ENCODE measurements at regions not wholly inside any gene's neighbourhood (a gene's known extent, or its start where the extent isn't known, plus 50 kb on each side); places are given as distances from the start of the nearest gene placed in this dataset.

- Mint-ChIP-seq H3K9me3 (ENCODE audit: low read depth, unreplicated experiment) (no peaks in the 10 kb centered on the region), H3K4me1 (ENCODE audit: low read depth, unreplicated experiment) (peaks cover 25% of the 10 kb centered on the region), H3K27me3 (ENCODE audit: unreplicated experiment) (no peaks in the 10 kb centered on the region), H3K36me3 (ENCODE audit: insufficient read depth, unreplicated experiment) (no peaks in the 10 kb centered on the region), H3K4me3 (ENCODE audit: low read depth, unreplicated experiment) (no peak overlapping the region), H3K27ac (ENCODE audit: unreplicated experiment) (no peak overlapping the region)
- no peak for TF ChIP-seq CTCF (IDR thresholded peaks at IDR 0.05; ENCODE audit: unreplicated experiment)
- no peak for DNase-seq
- CTCF ChIA-PET = interaction anchor here (0.5 kb wide), 1 partner anchor 19 kb away, joined by 3 read pairs; no protein-coding TSS in a partner anchor
- intact Hi-C loops (cut with micrococcal nuclease; ENCODE audit: unreplicated experiment) = no loop called here
- BruUV-seq (replicated peaks) = no TSS peak
These were observed 168.2 kb upstream of the SULF2 start for GRCh38 chr20:47953471-47953870.

GRCh38 chr20:47952023-47952564 lies 166.8 kb upstream of the SULF2 start:
- H3K36me3 Mint-ChIP-seq (ENCODE audit: insufficient read depth, unreplicated experiment) = no peaks in the 10 kb centered on the region
- no peak overlapping the region for H3K4me3 Mint-ChIP-seq (ENCODE audit: low read depth, unreplicated experiment)
- TF ChIP-seq CTCF (IDR thresholded peaks at IDR 0.05; ENCODE audit: unreplicated experiment) = no peak
- no peak overlapping the region for H3K27ac Mint-ChIP-seq (ENCODE audit: unreplicated experiment)
- H3K4me1 Mint-ChIP-seq (ENCODE audit: low read depth, unreplicated experiment) = peaks cover 25% of the 10 kb centered on the region
- intact Hi-C loops (cut with micrococcal nuclease; ENCODE audit: unreplicated experiment) = no loop called here
- H3K9me3 Mint-ChIP-seq (ENCODE audit: low read depth, unreplicated experiment) = no peaks in the 10 kb centered on the region
- no TSS peak for BruUV-seq (replicated peaks)
- no peak for DNase-seq
- CTCF ChIA-PET = no interaction called here
- no peaks in the 10 kb centered on the region for H3K27me3 Mint-ChIP-seq (ENCODE audit: unreplicated experiment)

- CTCF ChIA-PET = no interaction called here
- H3K27ac Mint-ChIP-seq (ENCODE audit: unreplicated experiment) = no peak overlapping the region
- peaks cover 25% of the 10 kb centered on the region for H3K4me1 Mint-ChIP-seq (ENCODE audit: low read depth, unreplicated experiment)
- no peak for DNase-seq
- no peaks in the 10 kb centered on the region for H3K9me3 Mint-ChIP-seq (ENCODE audit: low read depth, unreplicated experiment)
- no peak overlapping the region for H3K4me3 Mint-ChIP-seq (ENCODE audit: low read depth, unreplicated experiment)
- no peaks in the 10 kb centered on the region for H3K27me3 Mint-ChIP-seq (ENCODE audit: unreplicated experiment)
- BruUV-seq (replicated peaks) = no TSS peak
- no peak for TF ChIP-seq CTCF (IDR thresholded peaks at IDR 0.05; ENCODE audit: unreplicated experiment)
- intact Hi-C loops (cut with micrococcal nuclease; ENCODE audit: unreplicated experiment) = no loop called here
- no peaks in the 10 kb centered on the region for H3K36me3 Mint-ChIP-seq (ENCODE audit: insufficient read depth, unreplicated experiment)
These were observed 166.3 kb upstream of the SULF2 start for GRCh38 chr20:47951521-47951971.

GRCh38 chr20:47950913-47951283 lies 165.6 kb upstream of the SULF2 start:
- no peak for DNase-seq
- CTCF ChIA-PET = interaction anchor here (1.7 kb wide), 1 partner anchor 28 kb away, joined by 8 read pairs; no protein-coding TSS in a partner anchor
- Mint-ChIP-seq H3K36me3 (ENCODE audit: insufficient read depth, unreplicated experiment) (no peaks in the 10 kb centered on the region), H3K4me3 (ENCODE audit: low read depth, unreplicated experiment) (no peak overlapping the region), H3K27me3 (ENCODE audit: unreplicated experiment) (no peaks in the 10 kb centered on the region), H3K27ac (ENCODE audit: unreplicated experiment) (no peak overlapping the region), H3K9me3 (ENCODE audit: low read depth, unreplicated experiment) (no peaks in the 10 kb centered on the region), H3K4me1 (ENCODE audit: low read depth, unreplicated experiment) (peaks cover 25% of the 10 kb centered on the region)
- BruUV-seq (replicated peaks) = no TSS peak
- intact Hi-C loops (cut with micrococcal nuclease; ENCODE audit: unreplicated experiment) = no loop called here
- TF ChIP-seq CTCF (IDR thresholded peaks at IDR 0.05; ENCODE audit: unreplicated experiment) = no peak
